Large intestine (tissue), 3 donors: ENCODE measurements at regions not wholly inside any gene's neighbourhood (a gene's known extent, or its start where the extent isn't known, plus 50 kb on each side); places are given as distances from the start of the nearest gene placed in this dataset.

Experiments
- DNase-seq, 2 donors: peaks; one replicate each; pipeline versions ENCODE4 v3.0.0 to v3.0.0-alpha.2; 2013
- H3K27ac ChIP-seq: one replicate; pipeline ENCODE4 v1.5.1; 2013; ENCODE audit warnings: low read length
- H3K27me3 ChIP-seq: 2 replicates; pipeline ENCODE4 v1.6.1; 2013; ENCODE audit warnings: low read length; ENCODE audit not compliant: control insufficient read depth, insufficient read depth
- H3K36me3 ChIP-seq: 2 replicates; pipeline ENCODE4 v1.6.1; 2013; ENCODE audit warnings: low read length; ENCODE audit not compliant: control insufficient read depth, insufficient read depth
- H3K4me1 ChIP-seq: one replicate; pipeline ENCODE4 v1.6.1; 2013; ENCODE audit warnings: low read length; ENCODE audit not compliant: control insufficient read depth, insufficient read depth
- H3K4me3 ChIP-seq: one replicate; pipeline ENCODE4 v1.5.1; 2013; ENCODE audit warnings: low read length
- H3K9me3 ChIP-seq: one replicate; pipeline ENCODE4 v1.6.1; 2013; ENCODE audit warnings: mild to moderate bottlenecking, low read depth, low read length, moderate library complexity; ENCODE audit not compliant: control insufficient read depth
- WGBS: methylation state at CpG from one replicate; pipeline ENCODE4 v1.1.5; 2013; ENCODE audit warnings: low lambda C conversion rate; ENCODE audit not compliant: insufficient coverage; 5-methylcytosine and 5-hydroxymethylcytosine counted together

- Histone ChIP-seq H3K36me3 (no peaks in the 10 kb centered on the region), H3K9me3 (no peaks in the 10 kb centered on the region), H3K27me3 (no peaks in the 10 kb centered on the region), H3K27ac (no peak overlapping the region), H3K4me1 (no peaks in the 10 kb centered on the region), H3K4me3 (no peak overlapping the region)
- no CpG with 5 or more reads among the region's 5 CpGs for WGBS
- no peak for DNase-seq
Observed at GRCh38 chr20:11711214-11711613, 206.5 kb upstream of the BTBD3 start.

GRCh38 chr20:11712639-11713160 lies 205.0 kb upstream of the BTBD3 start:
- Histone ChIP-seq H3K36me3 (no peaks in the 10 kb centered on the region), H3K9me3 (no peaks in the 10 kb centered on the region), H3K4me1 (no peaks in the 10 kb centered on the region)

GRCh38 chr20:11714886-11715285 lies 202.8 kb upstream of the BTBD3 start:
- Histone ChIP-seq H3K27me3 (no peaks in the 10 kb centered on the region), H3K4me3 (no peak overlapping the region), H3K9me3 (no peaks in the 10 kb centered on the region), H3K27ac (no peak overlapping the region), H3K36me3 (no peaks in the 10 kb centered on the region), H3K4me1 (no peaks in the 10 kb centered on the region)
- no peak for DNase-seq
- 0% methylated on average over 1 of the region's 2 CpGs for WGBS

More at GRCh38 chr20:11712639-11713160, 205.0 kb upstream of the BTBD3 start:
- WGBS: 100% methylated on average over 1 of the region's 3 CpGs
- Histone ChIP-seq H3K27me3 (no peaks in the 10 kb centered on the region), H3K4me3 (no peak overlapping the region), H3K27ac (no peak overlapping the region)
- DNase-seq: no peak

GRCh38 chr20:11716239-11716944 lies 201.3 kb upstream of the BTBD3 start:
- H3K27ac ChIP-seq: no peak overlapping the region
- no CpG with 5 or more reads among the region's 4 CpGs for WGBS

GRCh38 chr20:11716945-11717248 lies 200.8 kb upstream of the BTBD3 start:
- no peak overlapping the region for H3K27ac ChIP-seq
- no peaks in the 10 kb centered on the region for H3K9me3 ChIP-seq
- DNase-seq: no peak
- WGBS: no CpG with 5 or more reads among the region's 1 CpG
- H3K36me3 ChIP-seq: no peaks in the 10 kb centered on the region
- no peaks in the 10 kb centered on the region for H3K4me1 ChIP-seq
- H3K4me3 ChIP-seq: no peak overlapping the region
- H3K27me3 ChIP-seq: no peaks in the 10 kb centered on the region

More at GRCh38 chr20:11716239-11716944, 201.3 kb upstream of the BTBD3 start:
- Histone ChIP-seq H3K4me3 (no peak overlapping the region), H3K27me3 (no peaks in the 10 kb centered on the region), H3K4me1 (no peaks in the 10 kb centered on the region), H3K9me3 (no peaks in the 10 kb centered on the region), H3K36me3 (no peaks in the 10 kb centered on the region)
- peak in 1 of 2 donors; percentile 4 for DNase-seq

- no peaks in the 10 kb centered on the region for H3K27me3 ChIP-seq
- H3K4me3 ChIP-seq: no peak overlapping the region
- no peaks in the 10 kb centered on the region for H3K9me3 ChIP-seq
- no peak for DNase-seq
- H3K27ac ChIP-seq: no peak overlapping the region
- H3K4me1 ChIP-seq: no peaks in the 10 kb centered on the region
- no peaks in the 10 kb centered on the region for H3K36me3 ChIP-seq
- WGBS: no CpG with 5 or more reads among the region's 3 CpGs
Observed at GRCh38 chr20:11717562-11717961, 200.1 kb upstream of the BTBD3 start.

GRCh38 chr20:11718474-11719094 lies 199.1 kb upstream of the BTBD3 start:
- Histone ChIP-seq H3K4me3 (no peak overlapping the region), H3K27ac (no peak overlapping the region), H3K9me3 (no peaks in the 10 kb centered on the region), H3K4me1 (no peaks in the 10 kb centered on the region), H3K27me3 (no peaks in the 10 kb centered on the region), H3K36me3 (no peaks in the 10 kb centered on the region)
- DNase-seq: no peak
- WGBS: no CpG with 5 or more reads among the region's 1 CpG

- Histone ChIP-seq H3K4me1 (no peaks in the 10 kb centered on the region), H3K27me3 (no peaks in the 10 kb centered on the region), H3K9me3 (no peaks in the 10 kb centered on the region), H3K36me3 (no peaks in the 10 kb centered on the region), H3K4me3 (no peak overlapping the region), H3K27ac (no peak overlapping the region)
- WGBS: no CpG with 5 or more reads among the region's 4 CpGs
- no peak for DNase-seq
Observed at GRCh38 chr20:11719153-11719552, 198.5 kb upstream of the BTBD3 start.

- H3K4me3 ChIP-seq: no peak overlapping the region
- H3K27me3 ChIP-seq: no peaks in the 10 kb centered on the region
- no peaks in the 10 kb centered on the region for H3K36me3 ChIP-seq
- WGBS: no CpG with 5 or more reads among the region's 2 CpGs
- no peaks in the 10 kb centered on the region for H3K9me3 ChIP-seq
- H3K27ac ChIP-seq: no peak overlapping the region
- H3K4me1 ChIP-seq: no peaks in the 10 kb centered on the region
- DNase-seq: no peak
Observed at GRCh38 chr20:11721411-11721810, 196.3 kb upstream of the BTBD3 start.

- Histone ChIP-seq H3K36me3 (no peaks in the 10 kb centered on the region), H3K27ac (no peak overlapping the region), H3K4me3 (no peak overlapping the region), H3K9me3 (no peaks in the 10 kb centered on the region), H3K4me1 (no peaks in the 10 kb centered on the region), H3K27me3 (no peaks in the 10 kb centered on the region)
- no CpG with 5 or more reads among the region's 3 CpGs for whole genome bisulfite sequencing
- DNase-seq: no peak
Observed at GRCh38 chr20:11724097-11724496, 193.6 kb upstream of the BTBD3 start.

- WGBS: 61% methylated on average over 2 of the region's 3 CpGs
Observed at GRCh38 chr20:11726026-11726425, 191.7 kb upstream of the BTBD3 start.

More at GRCh38 chr20:11726026-11726425, 191.7 kb upstream of the BTBD3 start:
- Histone ChIP-seq H3K36me3 (no peaks in the 10 kb centered on the region), H3K4me3 (no peak overlapping the region), H3K27me3 (no peaks in the 10 kb centered on the region), H3K27ac (no peak overlapping the region), H3K4me1 (no peaks in the 10 kb centered on the region), H3K9me3 (no peaks in the 10 kb centered on the region)
- DNase-seq: no peak
